Astrocyte of the spinal cord (primary cell): ENCODE measurements at regions not wholly inside any gene's neighbourhood (a gene's known extent, or its start where the extent isn't known, plus 50 kb on each side); places are given as distances from the start of the nearest gene placed in this dataset.

Experiments
- DNase-seq: peaks from one replicate; pipeline ENCODE4 v3.0.0; 2011; ENCODE audit warnings: low read depth, low spot score
- H3K4me3 ChIP-seq: 2 replicates; pipeline ENCODE4 v1.5.1; 2011; ENCODE audit warnings: low read depth, mild to moderate bottlenecking, low read length, moderate library complexity
- in situ Hi-C: cut with HindIII; loops from 2 replicates; pipeline ENCODE4 v1.10.0; 2017; ENCODE audit warnings: low sequenced_read_pairs
- TF ChIP-seq, protein P1 (sequence below): IDR thresholded peaks from 2 replicates; pipeline ENCODE4 v1.5.1; 2012; ENCODE audit warnings: low read depth, mild to moderate bottlenecking, low read length, inconsistent platforms

DNA sequence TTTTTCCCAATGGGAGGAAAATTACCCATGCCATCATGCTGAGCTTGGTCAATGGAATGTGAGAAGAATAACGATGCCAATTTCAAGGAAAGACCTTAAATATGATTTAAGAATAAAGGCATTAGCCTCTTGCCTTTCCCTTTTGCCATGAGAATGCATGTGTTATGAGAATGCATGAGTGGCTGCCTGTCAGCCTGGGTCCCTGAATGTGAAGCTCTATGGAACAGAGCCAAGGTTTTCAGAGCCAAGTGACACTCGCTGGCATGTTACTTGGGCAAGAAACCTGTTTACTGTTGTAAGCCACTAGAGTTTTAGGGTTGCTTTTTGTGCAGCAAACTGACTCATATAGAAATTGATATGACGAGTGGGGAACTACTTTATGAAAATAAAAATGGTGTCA is 75.7 kb downstream of the JRKL start:
- in situ Hi-C loops, result no loop called here
- no peak overlapping the region for H3K4me3 ChIP-seq
- TF ChIP-seq, protein P1, sequence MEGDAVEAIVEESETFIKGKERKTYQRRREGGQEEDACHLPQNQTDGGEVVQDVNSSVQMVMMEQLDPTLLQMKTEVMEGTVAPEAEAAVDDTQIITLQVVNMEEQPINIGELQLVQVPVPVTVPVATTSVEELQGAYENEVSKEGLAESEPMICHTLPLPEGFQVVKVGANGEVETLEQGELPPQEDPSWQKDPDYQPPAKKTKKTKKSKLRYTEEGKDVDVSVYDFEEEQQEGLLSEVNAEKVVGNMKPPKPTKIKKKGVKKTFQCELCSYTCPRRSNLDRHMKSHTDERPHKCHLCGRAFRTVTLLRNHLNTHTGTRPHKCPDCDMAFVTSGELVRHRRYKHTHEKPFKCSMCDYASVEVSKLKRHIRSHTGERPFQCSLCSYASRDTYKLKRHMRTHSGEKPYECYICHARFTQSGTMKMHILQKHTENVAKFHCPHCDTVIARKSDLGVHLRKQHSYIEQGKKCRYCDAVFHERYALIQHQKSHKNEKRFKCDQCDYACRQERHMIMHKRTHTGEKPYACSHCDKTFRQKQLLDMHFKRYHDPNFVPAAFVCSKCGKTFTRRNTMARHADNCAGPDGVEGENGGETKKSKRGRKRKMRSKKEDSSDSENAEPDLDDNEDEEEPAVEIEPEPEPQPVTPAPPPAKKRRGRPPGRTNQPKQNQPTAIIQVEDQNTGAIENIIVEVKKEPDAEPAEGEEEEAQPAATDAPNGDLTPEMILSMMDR, result no peak
- DNase-seq, result no peak

DNA sequence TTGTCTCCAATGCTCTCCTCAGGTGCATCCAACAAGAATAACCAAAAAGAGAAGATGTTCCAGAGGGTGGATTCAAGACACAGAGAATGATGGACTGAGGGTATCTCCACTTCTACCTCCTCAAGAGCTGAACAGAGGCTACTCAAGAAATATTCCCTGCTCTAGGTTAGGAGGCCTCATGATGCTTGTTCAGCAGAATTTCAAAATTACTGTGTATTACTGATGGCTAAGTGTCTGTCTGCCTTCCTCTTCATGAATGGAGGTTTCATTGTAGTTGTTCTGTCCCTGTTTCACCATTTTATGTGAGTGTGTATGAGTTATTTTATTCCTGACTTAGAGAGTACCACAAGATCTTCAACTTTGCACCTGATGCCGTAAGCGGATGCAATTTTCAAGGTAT is 76.8 kb downstream of the JRKL start:
- in situ Hi-C loops, result no loop called here
- TF ChIP-seq, protein P1, result no peak
- DNase-seq, result no peak
- no peak overlapping the region for H3K4me3 ChIP-seq

DNA sequence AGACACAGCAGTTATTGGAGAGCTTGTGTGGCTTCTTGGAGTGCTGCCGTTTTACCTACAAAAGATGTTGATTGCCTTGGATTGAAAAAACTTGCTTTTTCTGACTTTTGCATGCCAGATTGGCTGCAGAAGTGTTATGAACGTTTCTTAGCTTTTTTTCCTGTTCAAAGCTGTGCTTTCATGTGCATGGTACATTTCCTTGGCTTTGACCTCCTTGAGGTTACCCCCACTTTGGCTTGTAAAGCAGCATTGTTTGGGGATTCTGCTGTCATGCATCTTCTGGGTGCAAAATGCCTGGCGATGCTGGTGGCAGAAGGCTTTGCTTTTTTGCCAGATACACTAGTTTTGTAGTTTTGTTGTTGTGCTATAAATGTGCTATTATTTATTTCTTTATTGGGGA is 80.0 kb downstream of the JRKL start:
- TF ChIP-seq, protein P1, result no peak
- in situ Hi-C loops, result no loop called here
- no peak overlapping the region for H3K4me3 ChIP-seq
- DNase-seq, result no peak

DNA sequence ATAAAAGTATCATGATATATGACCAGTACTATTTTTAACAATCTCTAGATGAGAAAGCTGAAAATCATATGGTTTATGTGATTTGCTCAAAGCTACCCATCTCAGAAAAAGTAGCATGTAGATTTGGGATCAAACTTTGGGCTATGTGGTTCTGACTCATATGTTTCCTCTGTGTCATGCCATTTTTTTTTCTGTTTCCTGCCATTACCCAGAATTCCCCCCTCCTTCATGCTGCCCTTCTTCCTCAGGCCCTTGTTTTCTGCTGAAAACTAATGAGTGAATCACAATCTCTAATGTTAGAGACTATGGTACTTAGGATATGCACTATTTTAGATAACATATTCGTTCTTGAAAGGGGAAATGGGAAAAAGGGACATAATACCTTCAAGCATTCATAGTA is 80.7 kb downstream of the JRKL start:
- DNase-seq, result no peak
- in situ Hi-C loops, result no loop called here
- H3K4me3 ChIP-seq, result no peak overlapping the region
- TF ChIP-seq, protein P1, result no peak

DNA sequence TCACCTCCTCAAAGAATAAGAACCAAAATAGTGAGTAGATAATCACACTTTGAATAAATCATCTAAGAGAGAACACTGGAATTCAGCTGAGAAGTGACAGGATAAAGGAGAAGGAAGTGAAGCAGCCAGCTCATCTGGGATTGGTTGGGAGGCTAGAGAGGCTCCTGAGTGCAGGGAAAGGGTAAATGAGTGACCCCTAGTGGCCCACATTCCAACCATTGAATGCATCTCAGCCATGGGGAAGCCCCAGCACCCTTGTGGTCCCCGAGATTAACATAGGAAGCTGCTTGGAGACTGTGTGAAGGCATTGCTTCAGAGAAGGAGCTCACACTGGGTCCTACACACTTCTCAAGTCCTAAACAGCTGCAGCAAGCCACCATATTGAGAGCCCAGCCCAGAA is 82.3 kb downstream of the JRKL start:
- no peak overlapping the region for H3K4me3 ChIP-seq

DNA sequence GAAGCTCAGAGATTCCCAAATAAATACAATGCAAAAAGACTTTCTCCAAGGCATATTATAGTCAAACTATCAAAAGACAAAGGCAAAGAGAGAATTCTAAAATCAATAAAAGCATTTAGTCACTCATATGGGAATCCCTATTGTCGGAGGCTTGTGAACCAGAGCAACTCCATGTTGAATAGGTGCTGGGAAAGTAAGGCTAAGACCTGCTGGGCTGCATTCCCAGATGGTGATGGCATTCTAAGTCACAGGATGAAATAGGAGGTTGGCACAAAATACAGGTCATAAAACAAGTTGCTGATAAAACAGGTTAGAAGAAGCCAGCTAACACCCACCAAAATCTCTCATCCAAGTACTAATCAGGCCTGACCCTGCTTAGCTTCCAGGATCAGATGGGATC is 84.5 kb downstream of the JRKL start:
- H3K4me3 ChIP-seq, result no peak overlapping the region
- in situ Hi-C loops, result no loop called here
- no peak for DNase-seq
- TF ChIP-seq, protein P1, result no peak

More for the DNA sequence above, 82.3 kb downstream of the JRKL start:
- TF ChIP-seq, protein P1, result no peak
- in situ Hi-C loops, result no loop called here
- DNase-seq, result no peak

DNA sequence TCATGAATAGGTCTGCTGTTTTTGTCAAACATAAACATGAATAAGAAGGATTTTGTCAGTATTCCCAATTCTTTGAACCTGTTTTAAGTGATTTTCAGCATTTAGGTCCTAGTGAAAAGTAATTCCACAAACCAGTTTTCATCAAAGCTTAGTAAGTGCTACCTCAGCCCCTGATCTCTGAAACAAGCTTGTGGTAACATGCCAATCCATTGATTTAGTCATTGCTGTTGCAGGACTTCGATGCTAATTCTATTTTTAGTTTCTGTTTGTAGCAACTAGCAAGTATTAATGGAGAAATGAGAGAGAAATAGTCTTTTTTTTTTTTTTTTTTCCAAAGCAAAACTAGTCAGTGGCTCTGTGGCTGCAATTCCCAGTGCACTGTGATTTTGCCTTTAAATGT is 91.4 kb downstream of the JRKL start:
- DNase-seq, result no peak
- in situ Hi-C loops, result no loop called here
- TF ChIP-seq, protein P1, result no peak
- no peak overlapping the region for H3K4me3 ChIP-seq
